Neural cell (in vitro differentiated cells): ENCODE measurements at regions not wholly inside any gene's neighbourhood (a gene's known extent, or its start where the extent isn't known, plus 50 kb on each side); places are given as distances from the start of the nearest gene placed in this dataset.

Experiments used
- H2AFZ ChIP-seq: fragments of 200-600, 300-800 bp; sonication (generic), shearing (Covaris generic); 2 replicates; pipeline ENCODE4 v1.6.0; 2014; ENCODE audit warnings: low read depth, mild to moderate bottlenecking, antibody characterized with exemption, low read length, moderate library complexity
- H3F3A ChIP-seq: fragments of 200-600 bp; shearing (Covaris generic); 2 replicates; pipeline ENCODE4 v1.6.1; 2016; ENCODE audit warnings: mild to moderate bottlenecking, moderate library complexity, mixed read lengths, antibody characterized with exemption, low read length; ENCODE audit not compliant: insufficient read depth, poor library complexity, severe bottlenecking
- H3K27ac ChIP-seq: fragments of 200-600, 300-800 bp; sonication (generic), shearing (Covaris generic); 2 replicates; pipeline ENCODE4 v1.5.1; 2014; ENCODE audit warnings: mild to moderate bottlenecking, low read length, moderate library complexity
- H3K27me3 ChIP-seq: fragments of 300-800, 200-600 bp; sonication (generic), shearing (Covaris generic); 2 replicates; pipeline ENCODE4 v1.6.0; 2014; ENCODE audit warnings: mild to moderate bottlenecking, low read depth, low read length, moderate library complexity; ENCODE audit not compliant: insufficient read depth
- H3K36me3 ChIP-seq: fragments of 300-800, 200-600 bp; sonication (generic), shearing (Covaris generic); 2 replicates; pipeline ENCODE4 v1.5.1; 2014; ENCODE audit warnings: mild to moderate bottlenecking, antibody characterized with exemption, low read length, moderate library complexity; ENCODE audit not compliant: insufficient read depth
- H3K4me2 ChIP-seq: fragments of 300-800, 200-600 bp; sonication (generic), shearing (Covaris generic); 2 replicates; pipeline ENCODE4 v1.6.0; 2014; ENCODE audit warnings: mild to moderate bottlenecking, low read length
- H3K4me3 ChIP-seq: fragments of 300-800, 200-600 bp; sonication (generic), shearing (Covaris generic); 2 replicates; pipeline ENCODE4 v1.5.1; 2014; ENCODE audit warnings: mild to moderate bottlenecking, low read length, moderate library complexity
- H3K79me2 ChIP-seq: fragments of 200-600 bp; shearing (Covaris generic); replicated peaks from 2 replicates; pipeline ENCODE4 v1.6.0; 2014; ENCODE audit warnings: mild to moderate bottlenecking, low read length, moderate library complexity; ENCODE audit not compliant: insufficient read depth
- H3K9ac ChIP-seq: fragments of 300-800, 200-600 bp; sonication (generic), shearing (Covaris generic); 2 replicates; pipeline ENCODE4 v1.6.1; 2016; ENCODE audit warnings: mild to moderate bottlenecking, low read length, mixed read lengths
- H3K9me2 ChIP-seq: fragments of 200-600 bp; shearing (Covaris generic); 2 replicates; pipeline ENCODE4 v1.6.1; 2016; ENCODE audit warnings: mild to moderate bottlenecking, low read length, mixed read lengths; ENCODE audit not compliant: insufficient read depth
- H3K9me3 ChIP-seq: fragments of 200-600, 300-800 bp; sonication (generic), shearing (Covaris generic); 2 replicates; pipeline ENCODE4 v1.6.1; 2016; ENCODE audit warnings: mild to moderate bottlenecking, mixed run types, low read length, moderate library complexity, mixed read lengths
- H4K20me1 ChIP-seq: fragments of 200-600 bp; shearing (Covaris generic); 2 replicates; pipeline ENCODE4 v1.6.1; 2016; ENCODE audit warnings: mild to moderate bottlenecking, mixed run types; ENCODE audit not compliant: insufficient read depth
- CTCF ChIP-seq: fragments of 450-650 bp; IDR thresholded peaks from 2 replicates; pipeline ENCODE4 v1.5.1; 2014; ENCODE audit warnings: antibody characterized with exemption, mild to moderate bottlenecking, moderate library complexity; ENCODE audit not compliant: poor library complexity, severe bottlenecking
- EP300 ChIP-seq: fragments of 450-650 bp; conservative IDR thresholded peaks from 2 replicates; pipeline ENCODE4 v1.6.1; 2014; ENCODE audit warnings: antibody characterized with exemption, mild to moderate bottlenecking, moderate library complexity; ENCODE audit not compliant: poor library complexity, severe bottlenecking
- EZH2 ChIP-seq: fragments of 200-600, 300-800 bp; shearing (Covaris generic), sonication (generic); IDR thresholded peaks from 2 replicates; pipeline ENCODE4 v1.6.1; 2014; ENCODE audit warnings: antibody characterized with exemption, low read length, borderline replicate concordance, mild to moderate bottlenecking; ENCODE audit not compliant: insufficient read depth, poor library complexity, severe bottlenecking
- MXI1 ChIP-seq: fragments of 450-650 bp; conservative IDR thresholded peaks from 2 replicates; pipeline ENCODE4 v1.6.1; 2014; ENCODE audit warnings: antibody characterized with exemption, mild to moderate bottlenecking; ENCODE audit not compliant: poor library complexity, severe bottlenecking
- POLR2AphosphoS5 ChIP-seq: IDR thresholded peaks from 2 replicates; pipeline ENCODE4 v1.6.1; 2012
- RAD21 ChIP-seq: fragments of 450-650 bp; conservative IDR thresholded peaks from 2 replicates; pipeline ENCODE4 v1.6.1; 2014; ENCODE audit warnings: antibody characterized with exemption, mild to moderate bottlenecking, moderate library complexity
- REST ChIP-seq: IDR thresholded peaks from 2 replicates; pipeline ENCODE4 v1.6.1; 2012; ENCODE audit warnings: borderline replicate concordance
- SMC3 ChIP-seq: fragments of 450-650 bp; conservative IDR thresholded peaks from 2 replicates; pipeline ENCODE4 v1.6.1; 2014; ENCODE audit warnings: antibody characterized with exemption, mild to moderate bottlenecking, moderate library complexity; ENCODE audit not compliant: poor library complexity
- TAF1 ChIP-seq: IDR thresholded peaks from 2 replicates; pipeline ENCODE4 v1.6.1; 2012; ENCODE audit warnings: low read depth

- TF ChIP-seq REST (no peak), SMC3 (no peak), TAF1 (no peak), POLR2AphosphoS5 (no peak), CTCF (no peak), RAD21 (no peak), MXI1 (no peak), EZH2 (no peak), EP300 (no peak)
- Histone ChIP-seq H2AFZ (no peak overlapping the region), H3K9me3 (no peaks in the 10 kb centered on the region), H4K20me1 (no peaks in the 10 kb centered on the region), H3K4me3 (no peak overlapping the region), H3K9me2 (no peaks in the 10 kb centered on the region), H3K9ac (no peak overlapping the region), H3K4me2 (no peak overlapping the region), H3F3A (no peaks in the 10 kb centered on the region), H3K36me3 (no peaks in the 10 kb centered on the region), H3K27me3 (no peaks in the 10 kb centered on the region), H3K79me2 (no peaks in the 10 kb centered on the region), H3K27ac (no peak overlapping the region)
These were observed 366.6 kb upstream of the GRIA3 start for GRCh38 chrX:122817321-122817955.

GRCh38 chrX:122818068-122818467 is 366.0 kb upstream of the GRIA3 start:
- Histone ChIP-seq H3K4me3 (no peak overlapping the region), H3K9me3 (no peaks in the 10 kb centered on the region), H2AFZ (no peak overlapping the region), H3K4me2 (no peak overlapping the region), H3K27me3 (no peaks in the 10 kb centered on the region), H3K9ac (no peak overlapping the region), H3F3A (no peaks in the 10 kb centered on the region), H3K27ac (no peak overlapping the region), H3K9me2 (no peaks in the 10 kb centered on the region), H3K36me3 (no peaks in the 10 kb centered on the region), H4K20me1 (no peaks in the 10 kb centered on the region), H3K79me2 (no peaks in the 10 kb centered on the region)
- TF ChIP-seq REST (no peak), RAD21 (no peak), CTCF (no peak), MXI1 (no peak), POLR2AphosphoS5 (no peak), EP300 (no peak), SMC3 (no peak), TAF1 (no peak), EZH2 (no peak)
